AG08395 (cell line): ENCODE measurements at regions not wholly inside any gene's neighbourhood (a gene's known extent, or its start where the extent isn't known, plus 50 kb on each side); places are given as distances from the start of the nearest gene placed in this dataset.
"Not testable (repeated sequence)": the region's sequence is repeated elsewhere in the genome, so short reads cannot be mapped to it uniquely, and the experiment has no call there.

Experiments
- DNase-seq: peaks from one replicate; pipeline ENCODE4 v3.0.0; 2012; ENCODE audit warnings: mixed read lengths, low spot score

DNA sequence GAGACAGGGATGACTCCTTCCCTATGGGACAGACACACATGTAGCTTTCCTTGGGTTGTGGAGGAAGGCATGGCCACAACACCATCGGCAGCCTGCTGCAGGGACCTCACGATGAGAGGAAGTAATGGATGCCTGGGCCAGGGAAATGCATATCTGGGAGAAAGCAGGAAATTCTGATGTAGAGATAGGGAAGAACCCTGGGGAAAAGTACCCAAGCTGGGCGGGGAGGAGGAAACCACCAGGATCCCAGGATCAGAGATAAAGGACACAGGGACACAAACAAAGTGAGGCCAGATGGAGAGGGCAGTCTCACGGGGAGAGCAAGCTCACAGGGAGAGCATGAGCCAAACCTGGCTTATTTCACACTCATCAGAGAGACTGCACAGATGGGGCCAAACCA, 294.7 kb upstream of the TEKT4 start:
- not testable (repeated sequence) for DNase-seq

DNA sequence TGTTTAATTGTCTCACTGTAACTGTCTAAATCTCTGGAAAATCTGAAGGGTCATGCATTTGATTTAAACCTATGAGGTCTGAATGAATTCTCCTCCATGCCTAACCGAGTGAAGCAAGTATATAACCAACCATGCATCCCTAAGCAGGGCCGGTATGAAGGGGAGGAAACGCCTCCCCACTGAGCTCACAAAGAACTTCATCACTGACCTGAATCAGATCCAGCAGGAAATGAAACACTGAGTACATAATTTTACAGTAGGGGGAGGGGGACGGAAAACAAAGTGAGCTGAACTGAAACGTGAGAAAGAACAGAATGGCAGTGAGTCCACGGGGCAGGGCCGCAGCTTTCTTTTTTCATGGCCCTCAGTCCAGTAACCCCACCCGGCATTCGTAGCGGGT, 294.1 kb upstream of the TEKT4 start:
- DNase-seq = not testable (repeated sequence)

DNA sequence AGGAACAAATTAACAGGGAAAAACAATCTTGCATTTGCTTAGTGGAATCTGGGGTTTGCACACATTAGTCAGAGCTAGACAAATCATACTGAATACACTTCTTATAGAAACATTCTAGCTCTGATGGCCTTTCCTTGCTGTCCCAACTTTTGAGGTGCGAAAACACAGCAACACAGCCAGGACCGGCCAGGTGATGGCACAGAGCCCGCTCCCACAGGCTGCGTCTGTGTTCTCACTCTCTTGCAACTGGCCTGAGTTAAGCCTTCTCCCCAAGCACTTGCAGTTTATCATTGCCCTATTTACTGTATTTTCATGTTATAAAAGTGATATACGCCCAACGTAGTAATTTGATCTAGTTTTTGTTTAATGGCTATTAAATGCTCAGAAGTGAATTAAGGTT, 292.0 kb upstream of the TEKT4 start:
- DNase-seq = not testable (repeated sequence)

DNA sequence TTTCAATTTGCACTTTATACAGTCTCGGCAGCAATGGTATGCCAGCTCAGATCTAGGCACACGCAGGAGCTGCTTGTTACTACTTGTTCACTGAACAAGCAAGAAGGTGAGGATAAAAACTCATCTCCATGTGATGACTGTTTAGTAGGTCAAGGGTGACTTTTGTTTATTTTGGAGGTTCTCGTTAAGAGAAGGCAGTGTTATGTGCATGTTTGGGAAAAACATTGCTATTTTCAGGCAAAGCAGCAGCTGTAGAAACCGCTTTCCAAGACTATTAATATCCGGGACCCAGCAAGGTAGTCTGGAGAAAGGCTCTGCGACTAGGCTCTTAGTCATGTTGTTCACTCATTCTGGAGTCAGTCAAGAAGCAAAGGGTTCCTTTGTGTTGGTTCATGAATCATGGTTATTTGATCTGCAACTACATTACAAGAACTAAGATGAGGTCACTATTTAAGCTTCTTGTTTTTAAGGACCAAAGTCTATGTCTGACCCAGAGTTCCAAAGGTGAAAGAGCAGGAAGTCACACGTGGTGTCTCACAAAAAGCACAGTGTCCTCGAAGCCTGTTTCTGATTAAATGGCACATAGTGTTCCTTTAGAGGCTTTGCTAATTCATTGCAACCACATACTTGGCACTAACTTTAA, 288.0 kb upstream of the TEKT4 start:
- not testable (repeated sequence) for DNase-seq

DNA sequence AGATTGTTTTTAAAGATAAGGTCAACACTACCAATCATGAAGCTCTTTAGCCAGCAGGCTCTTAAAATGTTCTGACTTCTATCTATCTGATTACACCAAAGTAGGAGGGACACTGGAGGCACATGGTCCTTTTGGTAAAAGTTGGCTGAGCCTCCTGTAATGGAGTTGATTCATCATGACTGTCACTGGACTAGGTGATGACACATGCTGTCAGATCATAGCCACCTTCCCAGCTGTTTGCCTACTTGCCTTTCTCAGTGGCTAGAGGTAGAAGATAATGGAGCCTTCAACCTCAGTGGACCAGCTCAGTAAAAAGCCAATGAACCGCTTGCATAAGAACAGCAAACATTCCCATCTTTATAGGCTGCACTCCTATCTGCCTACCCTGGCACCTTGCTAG, 286.7 kb upstream of the TEKT4 start:
- DNase-seq = not testable (repeated sequence)

DNA sequence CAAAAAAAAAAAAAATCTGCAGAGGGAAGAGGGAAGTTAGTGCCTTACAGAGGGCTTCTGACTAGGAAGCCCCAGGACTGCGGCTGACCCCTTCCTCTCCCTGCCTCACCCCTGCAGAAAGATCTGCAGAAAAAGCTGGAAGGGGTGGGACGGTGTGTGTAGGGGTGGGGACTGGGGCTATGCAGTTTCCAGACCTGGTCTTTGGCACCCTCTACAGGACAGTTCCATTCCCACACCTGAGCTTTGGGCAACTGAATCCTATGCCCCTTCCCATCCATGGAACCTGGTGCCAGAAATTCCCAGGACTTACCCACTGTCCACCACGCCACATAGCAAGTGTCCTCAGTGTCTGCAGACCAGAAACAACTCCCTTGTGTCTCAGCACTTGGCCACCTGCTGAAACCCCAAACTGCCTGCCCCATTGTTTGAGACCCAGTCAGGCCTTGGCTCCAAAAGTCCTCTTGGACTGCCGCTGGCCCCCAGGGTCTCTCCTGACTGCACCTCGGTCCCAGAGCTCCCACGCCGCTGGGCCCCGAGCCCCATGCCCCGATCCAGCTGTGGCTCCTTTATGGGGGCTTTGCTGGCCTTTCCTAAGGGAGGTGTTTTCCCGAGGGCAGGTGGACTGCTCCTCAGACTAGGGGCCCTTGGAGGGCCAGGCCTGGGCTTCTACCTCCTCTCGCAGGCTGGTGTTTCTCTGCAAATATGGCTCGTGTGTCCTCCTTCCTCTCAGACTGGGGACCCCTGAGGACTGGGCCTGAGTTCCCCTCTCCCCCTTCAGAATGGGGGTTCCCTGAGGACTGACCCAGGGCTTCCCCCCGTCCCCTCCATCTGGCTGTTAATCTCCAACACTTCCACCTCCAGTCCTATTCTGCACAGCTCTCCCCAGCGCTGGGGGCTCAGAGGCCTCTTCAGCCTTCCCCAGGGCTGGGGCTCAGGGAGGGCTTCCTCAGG, 284.9 kb upstream of the TEKT4 start:
- DNase-seq = peak; percentile 24

DNA sequence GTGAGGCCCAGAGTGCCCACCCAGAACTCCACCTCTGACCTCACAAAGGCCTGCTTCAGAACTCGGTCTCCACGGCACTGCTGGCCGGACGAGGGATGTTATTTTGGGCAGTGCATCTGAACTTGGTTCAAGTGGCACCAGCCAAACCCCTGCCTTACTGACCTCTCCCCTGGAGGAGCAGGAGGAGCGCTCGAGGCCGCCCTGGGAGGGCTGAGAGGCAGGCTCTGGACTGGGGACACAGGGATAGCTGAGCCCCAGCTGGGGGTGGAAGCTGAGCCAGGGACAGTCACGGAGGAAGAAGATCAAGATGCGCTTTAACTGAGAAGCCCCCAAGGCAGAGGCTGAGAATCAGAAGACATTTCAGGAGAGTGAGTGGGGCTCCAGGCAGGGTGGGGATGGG, 284.2 kb upstream of the TEKT4 start:
- DNase-seq = not testable (repeated sequence)

DNA sequence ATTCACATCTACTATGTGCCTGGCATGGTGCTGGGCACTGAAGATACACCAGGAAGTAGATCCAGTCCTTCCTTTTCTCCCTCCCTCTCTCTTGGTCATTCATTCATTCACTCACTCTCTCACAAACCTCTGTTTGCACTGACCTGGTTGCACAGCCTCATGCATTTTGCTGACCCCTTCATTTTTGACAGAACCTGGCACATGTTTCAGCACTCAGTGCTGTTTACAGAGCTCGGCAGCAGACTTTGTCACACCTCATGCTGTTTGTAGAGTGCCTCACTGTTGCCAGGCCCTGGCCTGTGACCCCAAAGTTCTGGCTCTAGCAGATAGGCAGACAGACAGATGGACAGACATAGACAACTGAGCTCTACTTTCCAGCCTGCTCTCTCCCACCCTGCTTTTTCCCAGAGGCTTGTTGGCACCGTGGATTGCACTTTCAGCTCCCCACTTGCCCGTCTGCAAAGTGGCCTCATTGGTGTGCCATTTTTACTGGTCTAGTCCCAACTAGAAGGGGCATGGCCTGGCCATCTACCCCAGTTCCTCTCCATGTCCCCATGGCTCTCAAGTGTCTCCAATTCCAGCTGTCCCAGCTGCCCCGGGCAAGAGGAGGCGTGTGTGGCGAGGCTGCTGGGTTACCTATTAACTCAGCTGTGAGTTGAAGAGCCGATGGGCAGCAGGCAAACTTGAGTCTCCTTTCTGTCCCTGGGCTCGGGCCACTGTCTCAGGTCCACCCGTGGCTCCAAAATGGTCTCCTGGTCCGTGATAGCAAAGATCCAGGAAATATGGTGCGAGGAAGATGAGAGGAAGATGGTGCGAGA, 277.0 kb upstream of the TEKT4 start:
- DNase-seq = not testable (repeated sequence)

DNA sequence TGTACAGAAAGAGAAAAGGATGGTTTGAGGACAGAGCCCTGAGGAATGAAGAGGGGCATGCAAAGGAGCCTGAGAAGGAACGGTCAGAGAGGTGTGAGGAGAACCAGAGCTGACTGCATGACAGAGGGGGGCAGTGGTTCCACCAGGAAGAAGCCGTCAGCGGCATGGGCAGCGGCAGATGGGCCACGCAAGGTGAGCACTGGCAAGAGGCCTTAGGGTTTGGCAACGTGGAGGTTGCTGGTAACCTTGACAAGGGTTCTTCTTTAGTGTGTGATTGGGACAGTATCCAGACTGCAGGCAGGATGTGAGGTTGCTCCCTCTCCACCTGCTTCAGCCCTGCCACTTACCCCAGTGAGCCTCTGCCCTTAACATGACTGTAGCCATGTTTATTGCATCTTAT, 275.3 kb upstream of the TEKT4 start:
- DNase-seq = not testable (repeated sequence)

DNA sequence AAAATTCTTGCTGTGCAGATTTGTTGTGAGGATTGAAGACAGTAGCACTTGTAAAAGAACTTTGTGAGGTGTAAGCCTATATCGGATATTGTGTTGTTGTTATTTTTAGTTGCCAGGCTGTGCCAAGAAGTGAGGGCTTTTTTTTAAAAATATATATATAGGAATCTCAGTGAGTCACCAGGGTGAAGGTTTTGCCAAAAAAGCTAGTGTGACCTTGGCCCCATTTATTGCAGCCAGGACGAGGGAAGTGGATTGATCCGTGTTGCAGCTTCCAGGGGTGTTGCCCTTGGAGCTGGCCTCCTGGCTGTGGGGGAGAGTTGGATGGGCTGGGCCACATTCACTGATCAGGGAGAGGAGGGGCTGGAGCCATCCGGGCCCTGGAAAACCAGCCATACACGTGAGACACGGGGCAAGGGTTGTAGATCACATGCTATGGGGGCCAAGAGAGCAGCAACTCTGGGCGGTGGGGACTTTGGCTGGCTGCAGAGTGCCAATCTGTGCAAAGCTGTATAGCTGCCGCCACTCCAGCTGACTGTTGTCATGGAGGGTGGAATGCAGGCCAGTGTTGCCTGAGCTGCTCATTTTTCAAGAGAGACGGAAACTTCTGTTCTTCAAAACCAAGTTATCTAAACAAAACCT, 273.0 kb upstream of the TEKT4 start:
- not testable (repeated sequence) for DNase-seq

DNA sequence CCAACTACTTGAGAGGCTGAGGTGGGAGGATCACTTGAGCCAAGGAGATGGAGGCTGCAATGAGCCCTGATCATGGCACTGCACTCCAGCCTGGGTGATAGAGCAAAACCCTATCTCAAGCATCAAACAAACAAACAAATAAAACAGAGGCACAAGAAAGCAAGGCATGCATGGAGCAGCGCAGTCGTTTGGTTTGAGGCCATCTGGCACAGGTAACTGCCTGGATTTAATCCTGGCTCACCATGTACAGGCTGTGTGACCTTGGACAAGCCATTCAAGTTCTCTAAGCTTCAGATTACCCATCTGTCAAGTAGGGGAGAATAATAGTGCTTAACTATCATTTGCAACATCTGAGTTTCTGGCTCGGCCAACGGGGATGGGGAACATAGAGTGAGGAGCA, 270.3 kb upstream of the TEKT4 start:
- DNase-seq = not testable (repeated sequence)

DNA sequence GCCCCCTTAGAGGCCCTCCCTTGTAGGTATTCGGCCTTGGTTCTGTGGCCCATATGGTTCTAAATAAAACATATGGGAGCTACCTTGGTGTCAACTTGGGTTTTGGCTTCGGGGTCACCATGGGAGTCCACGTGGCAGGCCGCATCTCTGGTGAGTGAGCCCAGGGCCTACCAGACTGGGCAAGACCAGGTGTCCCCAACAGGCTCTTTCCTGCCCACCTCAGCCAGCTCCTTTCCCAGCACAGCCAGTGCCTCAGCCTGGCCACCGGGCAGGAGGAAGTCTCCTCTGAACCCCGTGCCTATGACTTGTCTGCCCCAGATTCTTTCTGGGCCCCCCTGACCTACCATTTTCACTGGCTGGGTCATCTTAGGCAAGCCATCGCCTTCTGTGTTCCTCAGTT, 268.8 kb upstream of the TEKT4 start:
- no peak for DNase-seq

DNA sequence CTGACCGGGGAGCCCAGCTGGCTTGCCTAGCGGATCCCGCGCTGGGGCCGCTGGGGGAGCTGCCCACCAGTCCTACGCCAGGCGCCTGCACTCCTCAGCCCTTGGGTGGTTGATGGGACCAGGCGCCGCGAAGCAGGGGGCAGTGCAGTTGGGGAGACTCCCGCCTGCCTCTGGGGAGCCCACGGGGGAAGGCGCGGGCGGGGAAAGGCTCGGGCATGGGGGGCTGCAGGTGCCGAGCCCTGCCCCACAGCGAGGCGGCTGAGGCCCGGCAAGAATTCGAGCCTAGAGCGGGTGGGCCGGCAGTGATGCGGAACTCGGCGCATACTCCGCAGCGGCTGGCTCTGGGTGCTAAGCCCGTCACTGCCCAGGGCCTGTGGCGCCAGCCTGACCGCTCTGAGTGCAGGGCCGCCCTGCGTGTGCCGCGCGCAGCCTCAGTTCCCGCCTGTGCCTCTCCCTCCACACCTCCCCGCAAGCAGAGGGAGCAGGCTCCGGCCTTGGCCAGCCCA, 249.1 kb upstream of the TEKT4 start:
- no peak for DNase-seq

DNA sequence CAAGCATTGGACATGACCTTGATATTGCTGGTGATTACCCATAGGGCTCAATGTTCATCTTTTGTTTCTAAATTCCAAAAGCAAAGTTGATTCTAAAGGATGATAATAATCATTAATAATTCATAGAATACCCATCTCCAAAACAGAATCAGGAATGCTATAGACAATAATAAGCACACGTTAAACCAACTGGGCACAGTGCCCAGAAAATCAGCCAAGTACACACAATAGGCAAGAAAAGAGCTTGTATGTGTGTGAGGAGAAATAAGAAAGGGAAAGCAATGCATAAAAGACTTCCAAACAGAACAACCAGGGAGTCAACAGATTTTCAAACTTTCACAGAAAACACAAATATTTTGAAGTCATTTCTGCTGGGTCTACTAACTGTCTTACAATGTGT, 242.3 kb upstream of the TEKT4 start:
- not testable (repeated sequence) for DNase-seq

DNA sequence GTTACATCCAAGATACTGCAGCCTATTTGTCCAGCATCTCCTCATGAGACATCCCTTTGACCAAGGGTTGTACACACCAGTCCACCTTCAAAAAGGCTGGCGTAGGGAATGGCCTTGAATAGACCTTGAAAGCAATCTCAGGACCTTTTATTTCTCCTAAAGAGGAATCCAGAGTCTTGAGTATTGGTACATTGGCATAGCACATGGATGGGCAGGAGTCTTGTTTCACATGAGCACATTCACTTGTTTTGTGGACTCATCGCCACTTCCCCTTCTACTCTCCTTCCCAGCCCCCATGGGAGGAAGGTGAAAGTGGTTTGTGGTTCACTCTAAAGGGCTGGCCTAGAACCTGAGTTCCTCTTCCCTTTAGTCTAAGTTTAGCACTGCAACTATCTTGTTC, 229.8 kb upstream of the TEKT4 start:
- DNase-seq = not testable (repeated sequence)

DNA sequence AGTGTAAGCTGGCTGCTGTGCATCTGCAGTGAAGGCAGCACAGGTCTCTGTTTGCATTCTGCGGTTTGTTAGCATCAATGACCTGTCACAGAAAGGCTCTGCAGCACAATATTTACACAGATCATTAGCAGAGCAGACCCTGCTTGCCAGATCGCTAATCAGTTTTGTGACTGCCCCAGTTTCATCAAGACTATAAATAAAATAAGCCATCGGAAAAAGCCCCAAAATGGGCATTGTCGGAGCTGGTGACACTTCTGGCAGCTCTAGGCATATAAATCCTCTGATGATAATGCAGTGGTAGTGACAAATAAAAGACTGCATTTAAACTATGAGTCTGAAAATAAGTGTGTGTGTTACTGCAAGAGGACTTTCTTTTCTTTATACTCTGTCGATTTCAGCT, 219.1 kb upstream of the TEKT4 start:
- not testable (repeated sequence) for DNase-seq

DNA sequence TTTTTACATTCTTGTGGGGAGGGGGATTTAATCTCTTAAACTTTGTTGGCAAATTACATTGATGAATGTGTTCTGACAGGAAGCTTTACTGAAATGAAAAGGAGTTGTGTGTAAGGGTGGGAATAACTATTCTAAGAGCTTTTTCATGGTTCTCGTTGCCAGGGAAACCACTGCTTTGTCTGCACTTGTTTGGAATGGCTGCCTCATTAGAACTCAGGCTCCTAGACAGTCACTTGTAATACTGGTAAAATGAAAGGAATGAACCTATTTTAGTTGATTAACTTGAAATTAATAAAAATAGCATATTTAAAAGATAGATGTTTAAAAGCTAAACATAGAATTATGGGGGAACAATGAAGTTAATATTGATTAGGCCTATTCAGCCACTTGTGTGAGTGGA, 201.4 kb upstream of the TEKT4 start:
- not testable (repeated sequence) for DNase-seq

DNA sequence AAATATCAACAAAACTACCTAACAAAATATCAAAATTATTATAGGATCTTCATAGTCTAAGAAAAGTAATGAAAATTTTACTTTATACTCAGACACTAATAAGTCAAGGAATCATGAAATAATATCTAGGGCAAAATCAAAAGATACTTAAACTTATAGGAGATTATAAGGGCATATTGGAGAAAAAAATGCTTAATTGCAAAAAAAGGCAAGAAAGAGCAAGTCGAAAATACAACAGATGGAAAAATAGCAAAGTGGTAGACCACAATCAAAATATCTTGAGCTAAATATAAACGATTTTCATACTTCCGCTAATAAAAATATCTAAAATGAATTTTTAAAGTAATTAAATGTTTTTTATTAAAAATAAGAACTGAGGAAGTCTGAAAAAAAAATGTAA, 177.0 kb upstream of the TEKT4 start:
- not testable (repeated sequence) for DNase-seq

DNA sequence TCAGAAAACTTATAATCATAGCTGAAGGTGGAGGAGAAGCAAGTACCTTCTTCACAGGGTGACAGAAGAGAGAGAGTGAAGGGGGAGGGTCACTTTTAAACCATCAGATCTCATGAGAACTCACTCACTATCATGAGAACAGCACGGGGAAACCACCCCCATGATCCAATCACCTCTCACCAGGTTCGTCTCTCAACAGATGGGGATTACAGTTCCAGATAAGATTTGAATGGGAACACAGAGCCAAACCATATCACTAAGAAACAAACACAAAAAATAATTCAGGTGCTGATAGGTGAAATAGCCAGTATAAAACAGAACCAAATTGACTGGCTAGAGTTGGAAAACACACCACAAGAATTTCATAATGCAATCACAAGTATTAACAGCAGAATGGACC, 162.2 kb upstream of the TEKT4 start:
- DNase-seq = not testable (repeated sequence)

DNA sequence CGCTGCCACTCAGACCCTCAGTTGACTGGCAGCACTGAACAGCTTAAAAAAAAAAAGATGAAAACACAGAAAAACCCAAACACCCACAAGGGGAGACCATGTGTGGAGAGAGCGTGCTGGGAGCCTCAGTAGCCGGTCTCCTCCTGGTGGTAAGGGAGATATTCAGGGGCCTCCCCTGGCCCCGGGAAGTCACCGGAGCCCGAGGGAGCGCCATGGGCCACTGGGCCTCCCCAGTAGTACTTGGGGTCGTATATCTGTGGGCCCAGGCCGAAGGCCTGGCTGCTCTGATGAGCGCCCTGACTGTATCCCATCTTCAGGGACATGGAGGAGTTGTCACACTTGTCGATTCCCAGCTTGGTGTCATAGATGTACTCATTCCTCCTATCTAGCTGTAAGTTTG, 145.7 kb upstream of the TEKT4 start:
- DNase-seq = no peak

DNA sequence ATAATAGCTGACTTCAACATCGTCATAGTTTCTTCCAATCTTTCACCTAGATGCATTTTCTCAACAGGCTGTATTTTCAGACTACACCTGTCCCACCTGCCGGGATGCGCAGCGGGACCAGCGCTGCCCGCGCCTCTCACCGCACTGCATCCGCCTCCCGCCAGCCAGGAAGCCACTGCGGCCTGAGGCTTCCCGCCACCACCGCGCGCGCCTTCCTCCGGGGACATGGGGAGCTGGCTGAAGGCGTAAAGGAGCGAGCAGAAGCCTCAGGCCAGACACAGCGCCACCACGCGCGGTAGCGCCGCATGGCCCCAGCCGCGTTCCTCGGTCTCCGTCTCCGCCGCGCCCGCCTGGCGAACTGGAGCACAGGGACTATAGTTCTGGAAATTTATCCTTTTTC, 135.7 kb upstream of the TEKT4 start:
- not testable (repeated sequence) for DNase-seq

DNA sequence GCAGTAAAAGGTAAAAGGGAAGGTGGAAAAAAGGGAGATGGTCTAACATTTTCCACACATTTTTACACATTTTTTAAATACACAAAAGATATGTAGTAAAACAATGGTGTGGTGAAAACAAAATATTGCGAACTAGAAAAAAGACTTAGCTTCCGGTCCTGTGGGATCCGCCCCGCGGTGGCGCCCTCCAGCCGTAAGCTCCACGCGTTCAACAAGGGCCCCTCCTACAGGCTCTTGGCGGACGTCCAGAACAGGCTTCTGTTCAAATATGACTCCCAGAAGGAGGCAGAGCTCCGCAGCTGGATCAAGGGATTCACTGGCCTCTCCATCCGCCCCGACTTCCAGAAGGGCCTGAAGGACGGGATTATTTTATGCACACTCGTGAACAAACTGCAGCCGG, 134.1 kb upstream of the TEKT4 start:
- not testable (repeated sequence) for DNase-seq
